NT2/D1 (cell line): ENCODE measurements at regions not wholly inside any gene's neighbourhood (a gene's known extent, or its start where the extent isn't known, plus 50 kb on each side); places are given as distances from the start of the nearest gene placed in this dataset.

Experiments
- DNase-seq: peaks from one replicate; pipeline ENCODE4 v3.0.0-alpha.2; 2011; ENCODE audit warnings: low read depth, low spot score
- H3K27me3 ChIP-seq: 2 replicates; pipeline ENCODE4 v1.6.0; 2011; ENCODE audit warnings: mild to moderate bottlenecking; ENCODE audit not compliant: insufficient read length, insufficient read depth
- H3K36me3 ChIP-seq: 2 replicates; pipeline ENCODE4 v1.6.1; 2011; ENCODE audit warnings: mild to moderate bottlenecking, low read length, mixed read lengths; ENCODE audit not compliant: insufficient read depth, insufficient read length
- H3K4me1 ChIP-seq: 2 replicates; pipeline ENCODE4 v1.5.1; 2011; ENCODE audit not compliant: insufficient read depth, insufficient read length
- H3K4me3 ChIP-seq: 2 replicates; pipeline ENCODE4 v1.5.1; 2011; ENCODE audit warnings: low read depth; ENCODE audit not compliant: insufficient read length
- H3K9ac ChIP-seq: 2 replicates; pipeline ENCODE4 v1.6.0; 2011; ENCODE audit warnings: low read depth; ENCODE audit not compliant: insufficient read length
- H3K9me3 ChIP-seq: 2 replicates; pipeline ENCODE4 v1.5.1; 2011; ENCODE audit warnings: mild to moderate bottlenecking, low read length; ENCODE audit not compliant: insufficient read depth
- SUZ12 ChIP-seq: IDR thresholded peaks from 2 replicates; pipeline ENCODE4 v1.6.1; 2011; ENCODE audit not compliant: insufficient read length, insufficient read depth; ENCODE audit errors: extremely low read depth
- YY1 ChIP-seq: IDR thresholded peaks from 2 replicates; pipeline ENCODE4 v1.6.1; 2011; ENCODE audit not compliant: insufficient read length, insufficient read depth
- ZNF274 ChIP-seq: IDR thresholded peaks from 2 replicates; pipeline ENCODE4 v1.6.1; 2011; ENCODE audit warnings: mild to moderate bottlenecking, low read depth, low read length

DNA sequence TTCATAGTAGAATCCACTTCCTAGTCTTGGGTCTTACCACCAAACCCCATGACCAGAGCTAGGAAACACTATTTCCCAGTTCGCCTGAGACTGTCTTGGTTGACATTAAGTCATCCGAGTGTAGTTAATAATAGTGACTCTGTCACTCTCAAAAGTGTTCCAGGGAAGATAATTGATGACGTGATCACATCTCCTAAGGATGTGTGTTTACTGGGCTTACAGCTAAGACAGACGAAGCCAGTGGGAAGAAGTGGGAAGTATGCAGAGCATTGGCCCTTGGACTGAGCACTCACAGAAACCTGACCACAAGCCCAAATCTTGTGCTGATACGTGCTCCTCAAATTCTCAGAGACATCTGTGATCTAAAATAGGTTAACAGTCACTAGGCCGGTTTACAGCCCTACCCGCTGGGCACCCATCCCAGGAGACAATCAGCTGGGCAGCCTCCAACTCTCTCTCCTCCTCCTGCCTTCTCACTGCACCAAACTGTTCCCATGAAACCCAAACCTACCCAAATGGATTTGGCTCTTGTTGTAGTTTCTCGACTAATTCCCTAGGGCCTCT, 316.6 kb downstream of the TLE1 start:
- TF ChIP-seq SUZ12 (no peak), ZNF274 (no peak), YY1 (no peak)
- H3K9ac ChIP-seq: no peak overlapping the region
- H3K4me3 ChIP-seq: no peak overlapping the region
- no peaks in the 10 kb centered on the region for H3K27me3 ChIP-seq
- no peaks in the 10 kb centered on the region for H3K36me3 ChIP-seq
- H3K4me1 ChIP-seq: no peaks in the 10 kb centered on the region
- H3K9me3 ChIP-seq: no peaks in the 10 kb centered on the region
- no peak for DNase-seq

DNA sequence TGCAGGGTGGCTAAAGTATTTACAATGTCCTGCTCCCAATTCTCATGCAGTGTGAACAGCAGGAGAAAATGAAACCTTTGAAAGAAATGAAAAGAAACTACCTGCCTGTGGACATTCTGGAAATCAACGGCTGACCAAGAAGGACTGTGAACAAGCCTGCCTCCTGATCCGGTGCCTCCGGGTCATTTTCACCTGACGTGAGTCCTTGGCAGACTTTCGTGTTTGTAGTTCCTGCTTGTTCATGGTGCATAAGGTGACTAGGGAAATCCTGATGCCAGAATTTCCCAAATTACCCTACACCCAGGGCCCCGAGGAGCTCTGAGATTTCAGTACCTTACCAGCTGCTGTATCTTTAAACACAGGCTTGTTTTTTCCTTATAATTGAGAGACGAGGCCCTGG, 317.5 kb downstream of the TLE1 start:
- no peak overlapping the region for H3K9ac ChIP-seq
- no peak for DNase-seq
- H3K27me3 ChIP-seq: no peaks in the 10 kb centered on the region
- TF ChIP-seq ZNF274: no peak
- TF ChIP-seq YY1: no peak
- TF ChIP-seq SUZ12: no peak
- H3K4me1 ChIP-seq: no peaks in the 10 kb centered on the region
- no peaks in the 10 kb centered on the region for H3K36me3 ChIP-seq
- no peak overlapping the region for H3K4me3 ChIP-seq
- H3K9me3 ChIP-seq: no peaks in the 10 kb centered on the region

DNA sequence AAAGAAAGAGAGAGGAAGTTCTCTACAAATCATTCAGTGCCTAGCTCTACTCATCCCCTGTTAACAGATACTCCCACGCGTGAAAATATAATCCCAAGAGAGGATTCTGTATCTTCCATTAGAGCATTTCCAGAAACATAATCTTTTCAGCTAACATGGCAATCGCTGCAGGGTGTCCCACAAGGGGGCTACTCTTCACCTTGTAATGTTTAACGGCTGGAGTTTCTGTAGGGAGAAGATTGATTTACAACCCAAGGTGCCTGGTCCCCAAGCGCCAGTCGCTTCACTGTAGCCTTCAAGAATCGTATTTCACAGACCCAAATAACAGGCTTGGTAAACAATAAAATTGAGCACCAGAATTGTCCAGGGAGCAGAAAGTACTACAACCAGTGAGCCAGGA, 318.7 kb downstream of the TLE1 start:
- Histone ChIP-seq H3K4me1 (no peaks in the 10 kb centered on the region), H3K27me3 (no peaks in the 10 kb centered on the region), H3K9ac (no peak overlapping the region), H3K36me3 (no peaks in the 10 kb centered on the region), H3K4me3 (no peak overlapping the region), H3K9me3 (0 out of 2 replicates have a peak, but pooled peaks cover 1% of the 10 kb centered on the region)
- no peak for TF ChIP-seq ZNF274
- no peak for TF ChIP-seq SUZ12
- no peak for TF ChIP-seq YY1
- no peak for DNase-seq

DNA sequence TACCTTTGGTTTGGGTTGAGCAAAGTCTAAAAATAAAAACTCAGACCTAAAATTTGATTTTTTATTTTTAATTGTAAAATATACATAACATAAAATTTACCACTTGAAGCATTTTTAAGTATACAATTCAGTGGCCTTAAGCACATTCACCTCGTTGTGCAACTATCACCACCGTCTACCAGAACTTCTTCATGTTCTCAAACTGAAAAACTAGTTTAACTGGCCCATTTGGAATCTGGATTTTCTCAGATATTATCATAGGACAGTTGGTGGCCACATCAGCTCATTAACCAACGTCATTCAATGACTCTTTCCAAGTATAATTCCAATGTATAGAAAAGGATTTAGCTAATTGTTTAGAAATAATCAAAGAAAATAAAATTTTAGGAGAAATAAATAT, 319.3 kb downstream of the TLE1 start:
- no peak for DNase-seq
- TF ChIP-seq ZNF274: no peak
- no peak for TF ChIP-seq YY1
- TF ChIP-seq SUZ12: no peak
- no peaks in the 10 kb centered on the region for H3K4me1 ChIP-seq
- no peaks in the 10 kb centered on the region for H3K27me3 ChIP-seq
- no peak overlapping the region for H3K9ac ChIP-seq
- no peaks in the 10 kb centered on the region for H3K36me3 ChIP-seq
- no peak overlapping the region for H3K4me3 ChIP-seq
- H3K9me3 ChIP-seq: peaks cover 7% of the 10 kb centered on the region; the same call in 1 of the 2 replicates

DNA sequence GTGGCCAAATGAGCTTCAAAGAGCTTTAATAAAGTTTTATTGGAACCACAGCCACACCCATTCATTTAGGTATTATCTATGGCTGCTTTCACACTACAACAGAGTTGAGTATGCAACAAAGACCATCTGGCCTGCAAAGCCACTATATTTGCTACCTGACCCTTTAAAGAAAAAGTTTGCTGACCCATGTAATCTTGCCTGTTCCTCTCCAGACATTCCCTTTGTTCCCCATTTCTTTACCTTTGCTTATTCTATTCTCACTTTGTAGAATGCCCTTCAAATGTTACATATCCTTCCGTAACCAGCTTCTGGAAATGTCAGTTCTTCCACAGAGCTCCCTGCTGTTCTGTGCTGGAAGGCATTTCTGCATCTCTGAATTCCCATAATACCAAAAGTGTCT, 320.2 kb downstream of the TLE1 start:
- no peak for DNase-seq
- no peaks in the 10 kb centered on the region for H3K36me3 ChIP-seq
- no peak overlapping the region for H3K9ac ChIP-seq
- no peak for TF ChIP-seq YY1
- no peak for TF ChIP-seq SUZ12
- no peak for TF ChIP-seq ZNF274
- H3K27me3 ChIP-seq: no peaks in the 10 kb centered on the region
- H3K4me3 ChIP-seq: no peak overlapping the region
- no peaks in the 10 kb centered on the region for H3K4me1 ChIP-seq
- H3K9me3 ChIP-seq: peaks cover 17% of the 10 kb centered on the region

DNA sequence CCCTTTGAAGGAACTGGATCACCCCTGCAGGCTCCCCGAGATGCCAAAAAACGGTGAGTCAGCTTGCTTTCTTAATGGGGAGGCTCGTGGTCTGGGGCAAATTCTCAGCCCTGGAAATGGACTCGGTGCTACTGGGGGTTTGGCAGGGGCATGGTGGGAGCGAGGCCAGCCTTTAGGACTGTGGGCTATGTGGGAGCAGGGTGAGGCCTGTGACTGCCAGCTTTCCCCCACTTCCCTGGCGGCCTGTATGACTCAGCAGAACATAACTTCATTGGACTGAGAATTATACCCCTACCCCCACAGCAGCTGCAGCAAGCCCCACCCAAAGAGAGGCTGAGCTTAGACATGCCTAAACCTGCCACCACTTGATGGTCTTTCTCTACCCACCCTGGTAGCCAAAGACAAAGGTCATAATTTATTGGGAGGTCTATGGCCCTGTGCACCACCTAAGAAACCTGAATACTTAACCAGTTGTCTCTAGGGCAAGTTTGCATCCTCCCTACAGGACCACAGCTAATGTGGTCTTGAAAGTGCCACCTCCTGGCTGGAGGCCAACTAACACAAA, 325.3 kb downstream of the TLE1 start:
- no peak overlapping the region for H3K9ac ChIP-seq
- H3K4me1 ChIP-seq: no peaks in the 10 kb centered on the region
- no peak for DNase-seq
- peaks cover 17% of the 10 kb centered on the region for H3K9me3 ChIP-seq
- no peak for TF ChIP-seq YY1
- no peak for TF ChIP-seq ZNF274
- no peak for TF ChIP-seq SUZ12
- no peaks in the 10 kb centered on the region for H3K27me3 ChIP-seq
- no peak overlapping the region for H3K4me3 ChIP-seq
- no peaks in the 10 kb centered on the region for H3K36me3 ChIP-seq

DNA sequence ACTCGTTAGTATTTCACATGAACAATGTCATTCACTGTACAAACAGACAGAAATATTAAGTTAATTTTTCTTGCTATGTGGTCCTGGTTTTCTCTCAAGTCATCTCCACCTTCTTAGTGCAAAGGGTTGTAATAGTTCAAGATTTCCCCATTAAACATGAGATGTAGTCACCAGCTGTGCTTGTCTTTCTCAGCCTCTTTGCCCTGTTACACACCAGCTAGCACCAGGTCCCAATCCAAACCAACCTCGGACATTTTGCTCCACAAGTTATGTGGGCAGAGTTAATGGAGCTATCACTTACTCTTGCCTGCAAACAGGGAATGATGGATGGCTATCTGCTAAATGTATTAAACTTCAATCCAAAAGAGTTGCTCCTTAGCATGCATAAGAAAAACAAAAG, 328.1 kb downstream of the TLE1 start:
- no peak overlapping the region for H3K9ac ChIP-seq
- no peaks in the 10 kb centered on the region for H3K36me3 ChIP-seq
- H3K27me3 ChIP-seq: no peaks in the 10 kb centered on the region
- H3K4me1 ChIP-seq: no peaks in the 10 kb centered on the region
- no peak overlapping the region for H3K4me3 ChIP-seq
- DNase-seq: no peak
- peaks cover 17% of the 10 kb centered on the region for H3K9me3 ChIP-seq
- no peak for TF ChIP-seq ZNF274
- TF ChIP-seq YY1: no peak
- no peak for TF ChIP-seq SUZ12

DNA sequence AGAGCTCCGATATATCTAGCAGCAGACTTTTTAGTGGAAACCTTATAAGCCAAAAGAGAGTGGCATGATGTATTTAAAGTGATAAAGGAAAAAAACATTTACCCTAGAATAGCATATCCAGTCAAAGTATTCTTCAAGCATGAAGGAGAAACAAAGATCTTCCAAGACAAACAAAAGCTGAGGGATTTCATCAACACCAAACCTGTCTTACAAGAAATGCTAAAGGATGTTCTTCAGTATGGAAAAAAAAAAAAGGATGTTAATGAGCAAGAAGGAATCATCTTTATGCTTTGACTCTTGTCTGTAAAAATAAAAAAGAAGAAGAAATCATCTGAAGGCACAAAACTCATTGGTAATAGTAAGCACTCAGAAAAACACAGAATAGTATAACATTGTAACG, 338.2 kb downstream of the TLE1 start:
- TF ChIP-seq YY1: no peak
- no peak for TF ChIP-seq SUZ12
- TF ChIP-seq ZNF274: no peak
- Histone ChIP-seq H3K36me3 (no peaks in the 10 kb centered on the region), H3K9me3 (no peaks in the 10 kb centered on the region), H3K9ac (no peak overlapping the region), H3K4me3 (no peak overlapping the region), H3K27me3 (no peaks in the 10 kb centered on the region), H3K4me1 (no peaks in the 10 kb centered on the region)
- no peak for DNase-seq
